Frontal cortex (tissue), 3 donors: ENCODE measurements at regions not wholly inside any gene's neighbourhood (a gene's known extent, or its start where the extent isn't known, plus 50 kb on each side); places are given as distances from the start of the nearest gene placed in this dataset.

Experiments used
- DNase-seq, 2 donors: peaks; one replicate each; pipeline ENCODE4 v3.0.0; 2012; ENCODE audit warnings: low spot score in 2 of 2
- FAIRE-seq: peaks from 2 replicates; lab custom pipeline; 2012; peaks lifted over from hg19 to GRCh38; lab: Jason Lieb, UNC
- donor health status: control.
- donor health status: control.
- donor health status: control.

- FAIRE-seq (no peak), DNase-seq (no peak)
Measured at GRCh38 chr2:8094526-8094925, 587.3 kb upstream of the ID2 start.

- FAIRE-seq, result no peak
Measured at GRCh38 chr2:8095978-8096377, 585.9 kb upstream of the ID2 start.

GRCh38 chr2:8096484-8096883 lies 585.4 kb upstream of the ID2 start:
- FAIRE-seq, result no peak
- DNase-seq, result no peak

More at GRCh38 chr2:8095978-8096377, 585.9 kb upstream of the ID2 start:
- DNase-seq, result no peak

GRCh38 chr2:8098476-8099266 lies 583.2 kb upstream of the ID2 start:
- FAIRE-seq, result no peak
- no peak for DNase-seq

GRCh38 chr2:8099267-8099582 lies 582.6 kb upstream of the ID2 start:
- DNase-seq (no peak), FAIRE-seq (no peak)

- no peak for DNase-seq
- FAIRE-seq, result no peak
Measured at GRCh38 chr2:8101614-8102277, 580.1 kb upstream of the ID2 start.

- FAIRE-seq (no peak), DNase-seq (no peak)
Measured at GRCh38 chr2:8102470-8102869, 579.4 kb upstream of the ID2 start.

- FAIRE-seq (no peak), DNase-seq (no peak)
Measured at GRCh38 chr2:8103085-8103708, 578.7 kb upstream of the ID2 start.

- no peak for FAIRE-seq
- DNase-seq, result no peak
Measured at GRCh38 chr2:8107150-8107549, 574.7 kb upstream of the ID2 start.

GRCh38 chr2:8107621-8108378 lies 574.1 kb upstream of the ID2 start:
- FAIRE-seq (no peak), DNase-seq (no peak)

- FAIRE-seq (no peak), DNase-seq (no peak)
Measured at GRCh38 chr2:8110716-8111115, 571.1 kb upstream of the ID2 start.

- DNase-seq (no peak), FAIRE-seq (no peak)
Measured at GRCh38 chr2:8111193-8111592, 570.7 kb upstream of the ID2 start.

- DNase-seq (no peak), FAIRE-seq (no peak)
Measured at GRCh38 chr2:8115456-8115855, 566.4 kb upstream of the ID2 start.

GRCh38 chr2:8115966-8116365 lies 565.9 kb upstream of the ID2 start:
- FAIRE-seq, result no peak

GRCh38 chr2:8116661-8117060 lies 565.2 kb upstream of the ID2 start:
- DNase-seq (no peak), FAIRE-seq (no peak)

More at GRCh38 chr2:8115966-8116365, 565.9 kb upstream of the ID2 start:
- no peak for DNase-seq

- DNase-seq, result no peak
- FAIRE-seq, result no peak
Measured at GRCh38 chr2:8118940-8119781, 562.7 kb upstream of the ID2 start.

- DNase-seq, result no peak
- no peak for FAIRE-seq
Measured at GRCh38 chr2:8119782-8120505, 561.9 kb upstream of the ID2 start.

GRCh38 chr2:8120506-8120860 lies 561.4 kb upstream of the ID2 start:
- DNase-seq (no peak), FAIRE-seq (no peak)
